Endothelial cell of umbilical vein (primary cell): ENCODE measurements at regions not wholly inside any gene's neighbourhood (a gene's known extent, or its start where the extent isn't known, plus 50 kb on each side); places are given as distances from the start of the nearest gene placed in this dataset.

Experiments
- BruUV-seq: library from RNA; stranded (reverse); fragments of 400-500 nt; replicated peaks from 2 replicates; lab custom pipeline; 2021; lab: Mats Ljungman, UMichigan
- CTCF ChIA-PET: fragments of 300-600, 350-600 bp; sonication (Branson Sonifier 250); formaldehyde crosslinking; loops from one replicate; lab custom pipeline; 2021; ENCODE audit warnings: antibody characterized with exemption, inconsistent platforms; lab: Charles Lee
- POLR2A ChIA-PET: fragments of 300-600, 350-600 bp; sonication (Branson Sonifier 250); formaldehyde crosslinking; loops from one replicate; lab custom pipeline; 2021; ENCODE audit warnings: antibody characterized with exemption, inconsistent platforms; lab: Charles Lee
- DNase-seq: peaks from one replicate; pipeline ENCODE4 v3.0.0-alpha.2; 2011; ENCODE audit warnings: low read depth, low spot score
- FAIRE-seq: peaks from 2 replicates; lab custom pipeline; 2011; peaks lifted over from hg19 to GRCh38; lab: Jason Lieb, UNC
- H2AFZ ChIP-seq: 2 replicates; pipeline ENCODE4 v1.6.0; 2012; ENCODE audit warnings: low read depth, low read length, control low read depth, inconsistent platforms
- H3K27ac ChIP-seq: 2 replicates; pipeline ENCODE4 v1.5.1; 2011; ENCODE audit warnings: low read depth, mild to moderate bottlenecking, control low read depth, low read length, moderate library complexity; ENCODE audit not compliant: insufficient read depth
- H3K27me3 ChIP-seq, 2 experiments: 2 replicates each; pipeline versions ENCODE4 v1.6.0 to v1.6.1; 2011; ENCODE audit warnings: low read length in 2 of 2, mixed read lengths in 1 of 2; ENCODE audit not compliant: control insufficient read depth in 2 of 2, insufficient read depth in 2 of 2
- H3K36me3 ChIP-seq, 2 experiments: 2 replicates in 1 of 2; 3 replicates in 1 of 2; pipeline ENCODE4 v1.5.1; 2011; ENCODE audit warnings: low read length in 2 of 2, mild to moderate bottlenecking in 1 of 2, moderate library complexity in 1 of 2; ENCODE audit not compliant: control insufficient read depth in 2 of 2, insufficient read depth in 2 of 2; ENCODE audit errors: extremely low read depth in 1 of 2
- H3K4me1 ChIP-seq: 3 replicates; pipeline ENCODE4 v1.5.1; 2011; ENCODE audit warnings: mild to moderate bottlenecking, low read length; ENCODE audit not compliant: control insufficient read depth, insufficient read depth; ENCODE audit errors: extremely low read depth
- H3K4me2 ChIP-seq: 2 replicates; pipeline ENCODE4 v1.6.1; 2011; ENCODE audit warnings: low read length, control low read depth, mixed read lengths; ENCODE audit not compliant: insufficient read depth
- H3K4me3 ChIP-seq, 3 experiments: fragments of 200-600 bp in 1 of 3; sonication (generic), shearing (Covaris generic) in 1 of 3; replicated peaks in 1 of 3; 2 replicates each; pipeline ENCODE4 v1.5.1; 2011 to 2016; ENCODE audit warnings: control low read depth in 3 of 3, low read length in 3 of 3, mild to moderate bottlenecking in 2 of 3, inconsistent platforms in 1 of 3, low read depth in 1 of 3, moderate library complexity in 1 of 3; ENCODE audit not compliant: insufficient read depth in 1 of 3
- H3K79me2 ChIP-seq: 2 replicates; pipeline ENCODE4 v1.6.0; 2012; ENCODE audit warnings: low read length, inconsistent platforms; ENCODE audit not compliant: control insufficient read depth, insufficient read depth
- H3K9ac ChIP-seq: replicated peaks from 2 replicates; pipeline ENCODE3; 2011; ENCODE audit warnings: low read length, control low read depth; ENCODE audit not compliant: insufficient read depth; ENCODE audit errors: extremely low read depth
- H3K9me1 ChIP-seq: replicated peaks from 3 replicates; pipeline ENCODE4 v1.6.0; 2011; ENCODE audit warnings: mild to moderate bottlenecking, low read length; ENCODE audit not compliant: control insufficient read depth, insufficient read depth; ENCODE audit errors: extremely low read depth
- H3K9me3 ChIP-seq: replicated peaks from 2 replicates; pipeline ENCODE4 v1.5.1; 2012; ENCODE audit warnings: low read length, inconsistent platforms; ENCODE audit not compliant: control insufficient read depth, insufficient read depth
- H4K20me1 ChIP-seq: replicated peaks from 2 replicates; pipeline ENCODE3; 2011; ENCODE audit warnings: mild to moderate bottlenecking, low read length; ENCODE audit not compliant: control insufficient read depth, insufficient read depth; ENCODE audit errors: extremely low read depth
- CTCF ChIP-seq, 2 donors: IDR thresholded peaks; 1 replicate in 1 of 2; 2 replicates in 1 of 2; pipeline ENCODE4 v1.5.1; 2011; ENCODE audit warnings: low read length in 2 of 2, mild to moderate bottlenecking in 2 of 2, moderate library complexity in 2 of 2, control low read depth in 1 of 2, inconsistent platforms in 1 of 2, low read depth in 1 of 2; ENCODE audit not compliant: insufficient read depth in 1 of 2; ENCODE audit errors: extremely low read depth in 1 of 2
- EZH2 ChIP-seq: IDR thresholded peaks from 2 replicates; pipeline ENCODE4 v1.6.1; 2012; ENCODE audit warnings: borderline replicate concordance, low read depth, mild to moderate bottlenecking, moderate library complexity, low read length, inconsistent platforms; ENCODE audit not compliant: severe bottlenecking
- FOS ChIP-seq: IDR thresholded peaks from 2 replicates; pipeline ENCODE4 v1.6.1; 2011; ENCODE audit warnings: mild to moderate bottlenecking, low read length, moderate library complexity, borderline replicate concordance; ENCODE audit not compliant: insufficient read depth
- GATA2 ChIP-seq: IDR thresholded peaks from 2 replicates; pipeline ENCODE4 v1.7.0; 2011; ENCODE audit warnings: low read depth, mild to moderate bottlenecking, moderate library complexity, mixed read lengths, low read length; ENCODE audit not compliant: insufficient read length, insufficient read depth
- JUN ChIP-seq: IDR thresholded peaks from 2 replicates; pipeline ENCODE4 v1.6.1; 2011; ENCODE audit warnings: borderline replicate concordance, low read depth; ENCODE audit not compliant: insufficient read length, insufficient read depth
- MAX ChIP-seq: IDR thresholded peaks from 2 replicates; pipeline ENCODE4 v1.6.1; 2011; ENCODE audit not compliant: insufficient read depth, insufficient read length
- MYC ChIP-seq: IDR thresholded peaks from one replicate; pipeline ENCODE4 v1.6.1; 2011; ENCODE audit warnings: mild to moderate bottlenecking, low read depth, low read length
- POLR2A ChIP-seq: IDR thresholded peaks from 2 replicates; pipeline ENCODE4 v1.6.1; 2012; ENCODE audit warnings: low read depth, mild to moderate bottlenecking, control low read depth, low read length
- POLR2AphosphoS5 ChIP-seq: IDR thresholded peaks from 2 replicates; pipeline ENCODE4 v1.6.1; 2012; ENCODE audit warnings: low read depth, mild to moderate bottlenecking, control low read depth, low read length, moderate library complexity; ENCODE audit not compliant: insufficient read depth
- dilution Hi-C: fragments of 300-500 bp; cut with MboI; formaldehyde crosslinking; loops from one replicate; pipeline ENCODE4 v1.15.0; 2019; ENCODE audit warnings: low sequenced_read_pairs; ENCODE audit not compliant: extremely low pct_ligation_motif_present
- intact Hi-C: fragments of 100-400 bp; cut with micrococcal nuclease; formaldehyde crosslinking; loops from one replicate; pipeline ENCODE4 v1.10.0; 2022

GRCh38 chr13:37277435-37278144, 172.1 kb upstream of the CSNK1A1L start:
- no peak for DNase-seq
- POLR2A ChIA-PET: no interaction called here
- intact Hi-C loops: no loop called here
- Histone ChIP-seq H3K4me2 (no peak overlapping the region), H3K4me1 (no peaks in the 10 kb centered on the region), H3K79me2 (no peaks in the 10 kb centered on the region), H4K20me1 (no peaks in the 10 kb centered on the region), H3K27me3 (peaks cover 1 to 7% of the 10 kb centered on the region in 2 experiments), H3K36me3 (no peaks in the 10 kb centered on the region), H3K9ac (no peak overlapping the region), H3K9me3 (no peaks in the 10 kb centered on the region), H3K4me3 (no peak overlapping the region), H3K9me1 (no peaks in the 10 kb centered on the region), H3K27ac (no peak overlapping the region), H2AFZ (no peak overlapping the region)
- dilution Hi-C loops: no loop called here
- no peak for FAIRE-seq
- no TSS peak for BruUV-seq
- CTCF ChIA-PET: no interaction called here
- TF ChIP-seq POLR2A (no peak), FOS (no peak), POLR2AphosphoS5 (no peak), MYC (no peak), JUN (no peak), GATA2 (no peak), MAX (no peak), CTCF (IDR thresholded peaks at IDR 0.05; ENCODE audit: extremely low read depth in 1 of 2, insufficient read depth in 1 of 2, low read depth in 1 of 2, low read length in 2 of 2) (no peak), EZH2 (no peak)
